ENCODE measurements at regions not wholly inside any gene's neighbourhood (a gene's known extent, or its start where the extent isn't known, plus 50 kb on each side); places are given as distances from the start of the nearest gene placed in this dataset.

DNA sequence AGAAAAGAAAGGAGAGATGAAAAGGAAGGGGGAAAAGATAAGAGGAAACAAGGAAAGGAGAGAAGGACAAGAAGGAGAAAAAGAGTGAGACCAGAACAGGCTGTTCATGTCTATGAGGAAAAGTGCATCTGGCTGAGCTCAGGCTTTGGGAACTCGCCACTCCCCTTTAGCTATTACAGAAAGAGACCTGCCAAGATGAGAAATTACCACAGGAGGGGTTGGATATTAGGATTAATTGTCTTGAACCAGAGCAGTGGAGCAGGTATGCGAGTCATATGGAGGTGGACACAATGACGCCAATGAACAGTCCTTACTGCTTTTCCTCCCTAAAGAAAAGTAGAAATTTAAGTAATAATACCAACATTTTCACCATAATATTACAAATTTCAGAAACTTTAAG lies 577.0 kb upstream of the ARRDC4 start:
- TF ChIP-seq, protein P1, sequence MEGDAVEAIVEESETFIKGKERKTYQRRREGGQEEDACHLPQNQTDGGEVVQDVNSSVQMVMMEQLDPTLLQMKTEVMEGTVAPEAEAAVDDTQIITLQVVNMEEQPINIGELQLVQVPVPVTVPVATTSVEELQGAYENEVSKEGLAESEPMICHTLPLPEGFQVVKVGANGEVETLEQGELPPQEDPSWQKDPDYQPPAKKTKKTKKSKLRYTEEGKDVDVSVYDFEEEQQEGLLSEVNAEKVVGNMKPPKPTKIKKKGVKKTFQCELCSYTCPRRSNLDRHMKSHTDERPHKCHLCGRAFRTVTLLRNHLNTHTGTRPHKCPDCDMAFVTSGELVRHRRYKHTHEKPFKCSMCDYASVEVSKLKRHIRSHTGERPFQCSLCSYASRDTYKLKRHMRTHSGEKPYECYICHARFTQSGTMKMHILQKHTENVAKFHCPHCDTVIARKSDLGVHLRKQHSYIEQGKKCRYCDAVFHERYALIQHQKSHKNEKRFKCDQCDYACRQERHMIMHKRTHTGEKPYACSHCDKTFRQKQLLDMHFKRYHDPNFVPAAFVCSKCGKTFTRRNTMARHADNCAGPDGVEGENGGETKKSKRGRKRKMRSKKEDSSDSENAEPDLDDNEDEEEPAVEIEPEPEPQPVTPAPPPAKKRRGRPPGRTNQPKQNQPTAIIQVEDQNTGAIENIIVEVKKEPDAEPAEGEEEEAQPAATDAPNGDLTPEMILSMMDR (IDR thresholded peaks at IDR 0.05; ENCODE audit: low read depth, low read length): no peak
- DNase-seq (ENCODE audit: low read depth in 2 of 2): no peak
- H3K4me3 ChIP-seq (replicated peaks in 1 of 2; ENCODE audit: low read depth in 2 of 2, low read length in 2 of 2): no peak overlapping the region

DNA sequence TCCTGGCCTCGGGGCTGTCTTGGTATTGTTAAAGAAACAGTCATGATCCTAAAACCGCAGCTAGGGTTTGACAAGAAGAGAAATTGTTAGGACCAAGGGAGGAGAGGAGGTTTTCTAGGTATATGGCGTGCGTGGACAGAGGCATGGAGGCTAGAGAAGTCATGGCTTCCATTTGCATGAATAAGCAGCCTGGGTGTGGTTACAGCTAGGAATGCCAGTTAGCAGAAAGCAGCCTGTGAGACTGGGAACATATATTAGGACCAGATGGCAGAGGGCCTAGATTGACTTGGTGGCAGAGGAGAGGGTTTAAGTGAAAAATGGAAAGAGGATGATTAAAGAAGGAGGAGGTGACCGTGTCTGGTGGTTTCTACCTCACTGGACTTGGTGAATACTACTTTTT lies 573.6 kb upstream of the ARRDC4 start:
- TF ChIP-seq, protein P1 (IDR thresholded peaks at IDR 0.05; ENCODE audit: low read depth, low read length): no peak
- DNase-seq (ENCODE audit: low read depth in 2 of 2): no peak
- no peak overlapping the region for H3K4me3 ChIP-seq (replicated peaks in 1 of 2; ENCODE audit: low read depth in 2 of 2, low read length in 2 of 2)

DNA sequence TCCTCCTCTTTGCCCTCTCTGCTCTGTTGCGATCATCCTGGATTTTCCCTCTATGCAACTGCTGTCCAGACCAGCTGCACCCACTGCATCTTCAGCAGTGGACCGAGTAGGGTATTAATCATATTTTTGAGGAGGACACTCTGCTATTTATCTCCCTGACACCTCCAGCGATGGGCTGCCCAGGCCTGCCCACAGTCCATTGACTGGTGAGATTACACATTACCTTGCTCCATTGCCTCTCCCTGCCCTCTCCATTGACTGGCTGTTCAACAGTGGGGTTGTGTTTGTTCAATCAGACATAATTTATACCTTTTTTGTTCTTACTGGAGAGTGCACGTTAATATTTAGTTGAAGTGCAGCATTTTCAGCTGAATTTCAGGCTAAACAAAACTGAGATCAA lies 559.3 kb upstream of the ARRDC4 start:
- no peak for DNase-seq (ENCODE audit: low read depth in 2 of 2)
- H3K4me3 ChIP-seq (replicated peaks in 1 of 2; ENCODE audit: low read depth in 2 of 2, low read length in 2 of 2): no peak overlapping the region
- TF ChIP-seq, protein P1 (IDR thresholded peaks at IDR 0.05; ENCODE audit: low read depth, low read length): no peak

DNA sequence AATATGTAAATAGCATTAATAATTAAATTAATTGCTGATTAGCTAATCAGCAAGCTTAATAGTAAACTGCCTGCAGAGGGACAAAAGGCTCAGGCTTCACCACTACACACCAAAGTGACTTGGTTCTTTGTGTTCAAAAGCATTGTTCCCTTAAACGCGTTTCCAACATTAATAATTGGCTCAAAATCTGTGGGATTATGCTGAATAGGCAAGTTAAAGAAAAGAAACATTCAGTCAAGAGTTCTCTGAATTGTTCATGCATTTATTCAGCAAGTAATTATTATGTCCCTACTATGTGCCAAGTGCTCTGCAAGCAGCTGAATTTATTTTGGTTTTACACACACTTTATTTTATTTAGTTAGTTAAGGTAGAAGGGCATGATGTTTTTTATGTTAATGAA lies 558.5 kb upstream of the ARRDC4 start:
- DNase-seq (ENCODE audit: low read depth in 2 of 2): no peak
- TF ChIP-seq, protein P1 (IDR thresholded peaks at IDR 0.05; ENCODE audit: low read depth, low read length): no peak
- H3K4me3 ChIP-seq (replicated peaks in 1 of 2; ENCODE audit: low read depth in 2 of 2, low read length in 2 of 2): no peak overlapping the region

DNA sequence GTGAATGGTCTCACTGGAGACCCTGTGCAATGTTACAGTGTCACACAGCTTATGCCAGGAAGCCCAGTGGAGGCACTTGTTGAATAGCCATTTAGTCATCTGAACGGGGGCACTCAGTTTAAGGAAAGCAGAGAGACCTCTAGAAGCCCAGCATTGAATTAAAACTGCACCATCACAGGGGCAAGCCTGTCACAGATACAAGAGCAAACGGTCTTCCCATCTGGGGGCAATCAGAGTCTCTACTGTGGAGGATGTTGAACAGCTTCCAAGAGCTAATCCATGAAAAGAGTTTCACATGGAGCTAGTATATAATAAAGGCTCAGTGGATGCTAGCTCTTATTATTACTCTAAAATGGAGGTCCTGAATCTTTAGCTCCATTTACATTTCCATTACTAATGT lies 553.7 kb upstream of the ARRDC4 start:
- TF ChIP-seq, protein P1 (IDR thresholded peaks at IDR 0.05; ENCODE audit: low read depth, low read length): no peak
- H3K4me3 ChIP-seq (replicated peaks in 1 of 2; ENCODE audit: low read depth in 2 of 2, low read length in 2 of 2): no peak overlapping the region
- no peak for DNase-seq (ENCODE audit: low read depth in 2 of 2)

DNA sequence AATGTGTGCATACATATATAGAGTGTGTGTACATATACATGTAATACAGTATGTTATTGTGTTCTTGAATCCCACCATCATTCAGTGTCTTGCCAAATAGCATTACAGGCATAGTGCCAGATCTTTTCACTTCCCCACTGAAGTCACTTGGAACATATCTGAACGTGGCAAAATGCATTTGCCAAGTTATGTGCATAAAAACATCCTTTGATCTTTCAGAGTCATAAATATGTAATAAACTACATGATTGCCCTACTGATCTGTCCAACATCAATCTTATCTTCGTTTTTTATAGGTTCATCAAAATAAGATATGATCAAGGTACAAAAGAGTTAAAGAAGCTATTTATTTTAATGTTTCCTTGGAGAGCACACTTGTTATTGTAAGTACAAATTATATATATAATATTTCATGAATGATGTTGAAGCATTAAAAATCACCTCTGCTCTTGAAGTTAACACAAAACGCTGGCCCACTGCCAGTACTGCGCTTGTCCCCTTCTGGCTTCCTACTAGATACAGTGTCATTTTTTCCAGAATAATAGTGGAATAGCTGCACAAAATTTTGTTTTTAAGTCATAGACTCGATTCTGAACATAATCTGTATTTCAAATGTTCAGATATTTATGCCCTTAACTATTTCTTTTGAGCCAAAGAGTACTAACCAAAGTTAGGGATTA lies 549.5 kb upstream of the ARRDC4 start:
- no peak for DNase-seq (ENCODE audit: low read depth in 2 of 2)
- TF ChIP-seq, protein P1 (IDR thresholded peaks at IDR 0.05; ENCODE audit: low read depth, low read length): no peak
- no peak overlapping the region for H3K4me3 ChIP-seq (replicated peaks in 1 of 2; ENCODE audit: low read depth in 2 of 2, low read length in 2 of 2)

DNA sequence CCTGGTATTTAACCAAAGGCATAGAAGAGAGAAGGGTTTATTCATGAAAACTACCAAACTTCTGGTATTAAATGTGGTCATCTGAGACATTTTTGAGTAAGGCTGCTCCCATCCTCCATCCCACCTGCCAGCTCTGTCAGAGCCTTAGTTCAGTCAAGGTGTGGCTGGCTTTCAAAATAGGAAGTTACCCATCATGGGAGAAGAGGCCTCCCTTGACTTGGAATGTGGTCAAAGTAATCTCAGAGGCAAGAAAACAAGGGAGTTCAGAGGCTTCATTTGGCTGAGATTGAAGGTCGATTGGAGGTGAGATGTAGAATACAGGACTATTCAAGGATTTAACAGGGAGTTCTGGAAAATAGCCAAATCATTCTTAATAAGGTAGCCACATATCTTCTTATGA lies 540.4 kb upstream of the ARRDC4 start:
- no peak overlapping the region for H3K4me3 ChIP-seq (replicated peaks in 1 of 2; ENCODE audit: low read depth in 2 of 2, low read length in 2 of 2)
- TF ChIP-seq, protein P1 (IDR thresholded peaks at IDR 0.05; ENCODE audit: low read depth, low read length): no peak
- DNase-seq (ENCODE audit: low read depth in 2 of 2): no peak

Data from cardiac fibroblast (primary cell).